GM18505 (cell line): ENCODE measurements at regions not wholly inside any gene's neighbourhood (a gene's known extent, or its start where the extent isn't known, plus 50 kb on each side); places are given as distances from the start of the nearest gene placed in this dataset.

Source experiments
- ATAC-seq: cut with Tn5 transposase; IDR thresholded peaks from one replicate; pipeline ENCODE4 v1.9.1; 2021; ENCODE audit not compliant: unreplicated experiment
- POLR2A ChIP-seq: IDR thresholded peaks from 4 replicates; pipeline ENCODE4 v1.6.1; 2011; ENCODE audit warnings: borderline replicate concordance; ENCODE audit not compliant: insufficient read depth, insufficient read length; ENCODE audit errors: extremely low read depth

- ATAC-seq: no peak
- TF ChIP-seq POLR2A: no peak
These were observed 63.2 kb upstream of the NABP1 start for GRCh38 chr2:191614759-191615158.

- no peak for TF ChIP-seq POLR2A
- no peak for ATAC-seq
These were observed 62.3 kb upstream of the NABP1 start for GRCh38 chr2:191615596-191615995.

- ATAC-seq: peak; percentile 96
- no peak for TF ChIP-seq POLR2A
These were observed 60.4 kb upstream of the NABP1 start for GRCh38 chr2:191617575-191617974.

GRCh38 chr2:191618046-191618780 is 59.7 kb upstream of the NABP1 start:
- ATAC-seq: peak; percentile 9

GRCh38 chr2:191618786-191619185 is 59.1 kb upstream of the NABP1 start:
- TF ChIP-seq POLR2A: no peak
- ATAC-seq: no peak

More at GRCh38 chr2:191618046-191618780, 59.7 kb upstream of the NABP1 start:
- TF ChIP-seq POLR2A: no peak

GRCh38 chr2:191620144-191620543 is 57.8 kb upstream of the NABP1 start:
- ATAC-seq: no peak
- no peak for TF ChIP-seq POLR2A

GRCh38 chr2:191622374-191623320 is 55.3 kb upstream of the NABP1 start:
- no peak for TF ChIP-seq POLR2A
- no peak for ATAC-seq

- TF ChIP-seq POLR2A: no peak
- no peak for ATAC-seq
These were observed 52.9 kb upstream of the NABP1 start for GRCh38 chr2:191625016-191625415.

- no peak for ATAC-seq
- TF ChIP-seq POLR2A: no peak
These were observed 52.5 kb upstream of the NABP1 start for GRCh38 chr2:191625446-191625845.

- ATAC-seq: no peak
- TF ChIP-seq POLR2A: no peak
These were observed 51.3 kb upstream of the NABP1 start for GRCh38 chr2:191626497-191627151.

- ATAC-seq: no peak
- TF ChIP-seq POLR2A: no peak
These were observed 50.4 kb upstream of the NABP1 start for GRCh38 chr2:191627518-191627917.
